ENCODE measurements at regions not wholly inside any gene's neighbourhood (a gene's known extent, or its start where the extent isn't known, plus 50 kb on each side); places are given as distances from the start of the nearest gene placed in this dataset.

DNA sequence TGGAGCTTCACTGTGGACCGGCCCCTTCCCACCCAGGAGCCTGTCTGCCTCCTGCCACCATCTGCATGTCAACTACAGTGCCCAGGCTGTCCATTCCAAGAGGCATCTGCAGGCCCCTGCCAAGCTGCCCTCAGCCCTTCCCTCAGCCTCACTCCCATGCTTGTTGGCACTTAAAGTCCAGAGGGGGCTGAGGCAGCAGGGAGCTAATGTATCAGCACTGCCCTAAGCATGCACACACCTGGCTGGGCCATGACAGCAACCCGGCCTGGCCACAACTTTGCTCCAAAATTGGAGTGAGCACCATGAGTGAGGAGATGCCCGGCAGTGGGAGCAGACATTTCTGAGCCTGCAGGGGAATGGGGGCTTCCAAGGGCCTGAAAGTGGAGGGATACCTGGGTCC is 417.5 kb upstream of the GRM3 start:
- intact Hi-C loops (cut with DNase I; ENCODE audit: low total_unique reads) = no loop called here
- Histone ChIP-seq H3K9me3 (no peaks in the 10 kb centered on the region), H3K27ac (no peak overlapping the region), H3K4me3 (no peak overlapping the region), H3K27me3 (no peaks in the 10 kb centered on the region), H3K36me3 (no peaks in the 10 kb centered on the region), H3K4me1 (no peaks in the 10 kb centered on the region)
- no peak for DNase-seq
- no peak for TF ChIP-seq CTCF (IDR thresholded peaks at IDR 0.05)

DNA sequence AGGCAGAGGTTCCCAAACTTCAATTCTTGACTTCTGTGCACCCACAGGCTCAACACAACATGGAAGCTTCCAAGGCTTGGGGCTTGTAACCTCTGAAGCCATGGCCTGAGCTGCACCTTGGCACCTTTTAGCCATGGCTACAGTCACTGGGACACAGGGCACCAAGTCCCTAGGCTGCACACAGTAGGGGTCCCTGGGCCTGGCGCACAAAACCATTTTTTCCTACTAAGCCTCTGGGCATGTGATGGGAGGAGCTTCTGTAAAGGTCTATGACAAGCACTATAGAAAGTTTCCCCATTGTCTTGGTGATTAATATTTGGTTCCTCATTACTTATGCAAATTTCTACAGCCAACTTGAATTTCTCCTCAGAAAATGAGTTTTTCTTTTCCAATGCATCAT is 420.9 kb upstream of the GRM3 start:
- no peaks in the 10 kb centered on the region for H3K27me3 ChIP-seq
- TF ChIP-seq CTCF (IDR thresholded peaks at IDR 0.05) = no peak
- H3K4me1 ChIP-seq = no peaks in the 10 kb centered on the region
- no peak for DNase-seq
- no peaks in the 10 kb centered on the region for H3K36me3 ChIP-seq
- H3K27ac ChIP-seq = no peak overlapping the region
- intact Hi-C loops (cut with DNase I; ENCODE audit: low total_unique reads) = no loop called here
- no peaks in the 10 kb centered on the region for H3K9me3 ChIP-seq
- no peak overlapping the region for H3K4me3 ChIP-seq

GRCh38 chr7:86214734-86215133 is 429.0 kb upstream of the GRM3 start:
- Histone ChIP-seq H3K36me3 (no peaks in the 10 kb centered on the region), H3K4me1 (no peaks in the 10 kb centered on the region), H3K4me3 (no peak overlapping the region), H3K9me3 (no peaks in the 10 kb centered on the region), H3K27ac (no peak overlapping the region), H3K27me3 (no peaks in the 10 kb centered on the region)
- TF ChIP-seq CTCF (IDR thresholded peaks at IDR 0.05) = no peak
- DNase-seq = no peak
- intact Hi-C loops (cut with DNase I; ENCODE audit: low total_unique reads) = no loop called here

DNA sequence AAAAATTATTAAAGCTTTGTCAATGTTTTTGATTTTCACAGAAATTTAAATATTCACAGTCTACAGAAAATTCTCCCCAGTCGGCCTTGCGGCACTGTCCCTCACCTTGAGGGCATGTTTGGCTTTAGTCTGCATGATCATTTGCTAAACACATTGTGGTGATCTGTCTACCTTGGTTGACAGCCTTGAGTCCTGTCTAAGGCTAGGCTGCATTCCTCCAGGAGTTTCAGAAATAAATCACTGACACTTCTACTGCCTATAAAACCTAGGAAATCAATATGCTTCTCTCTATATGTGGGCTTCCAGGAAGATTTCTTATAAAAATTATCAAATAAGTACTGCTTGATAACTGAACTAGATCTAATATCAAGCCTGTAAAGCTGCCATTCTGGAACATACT is 430.7 kb upstream of the GRM3 start:
- no peaks in the 10 kb centered on the region for H3K36me3 ChIP-seq
- TF ChIP-seq CTCF (IDR thresholded peaks at IDR 0.05) = no peak
- no peaks in the 10 kb centered on the region for H3K27me3 ChIP-seq
- intact Hi-C loops (cut with DNase I; ENCODE audit: low total_unique reads) = no loop called here
- no peak overlapping the region for H3K27ac ChIP-seq
- no peak overlapping the region for H3K4me3 ChIP-seq
- no peaks in the 10 kb centered on the region for H3K9me3 ChIP-seq
- H3K4me1 ChIP-seq = no peaks in the 10 kb centered on the region
- no peak for DNase-seq

DNA sequence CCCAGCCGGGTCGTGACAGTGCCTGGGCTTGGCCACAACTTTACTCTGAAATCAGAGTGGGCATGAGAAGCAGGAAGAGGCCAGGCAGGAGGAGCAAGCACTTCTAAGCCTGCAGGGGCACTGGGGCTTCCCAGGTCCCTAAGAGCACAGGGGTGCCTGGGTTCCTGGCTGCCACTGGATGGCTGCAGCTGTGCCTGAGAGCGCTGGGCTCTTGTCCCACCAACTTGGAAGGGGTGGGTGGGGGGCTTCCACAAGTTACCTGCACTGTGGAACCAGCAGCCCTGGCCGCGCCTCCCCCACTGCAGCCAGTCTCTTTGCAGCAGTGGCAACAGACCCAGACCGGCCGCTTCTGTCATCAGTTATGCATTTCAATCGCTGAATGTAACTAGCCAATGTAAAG is 434.7 kb upstream of the GRM3 start:
- Histone ChIP-seq H3K4me3 (no peak overlapping the region), H3K4me1 (no peaks in the 10 kb centered on the region), H3K27me3 (no peaks in the 10 kb centered on the region), H3K9me3 (no peaks in the 10 kb centered on the region), H3K36me3 (no peaks in the 10 kb centered on the region), H3K27ac (no peak overlapping the region)
- intact Hi-C loops (cut with DNase I; ENCODE audit: low total_unique reads) = no loop called here
- TF ChIP-seq CTCF (IDR thresholded peaks at IDR 0.05) = no peak
- no peak for DNase-seq

DNA sequence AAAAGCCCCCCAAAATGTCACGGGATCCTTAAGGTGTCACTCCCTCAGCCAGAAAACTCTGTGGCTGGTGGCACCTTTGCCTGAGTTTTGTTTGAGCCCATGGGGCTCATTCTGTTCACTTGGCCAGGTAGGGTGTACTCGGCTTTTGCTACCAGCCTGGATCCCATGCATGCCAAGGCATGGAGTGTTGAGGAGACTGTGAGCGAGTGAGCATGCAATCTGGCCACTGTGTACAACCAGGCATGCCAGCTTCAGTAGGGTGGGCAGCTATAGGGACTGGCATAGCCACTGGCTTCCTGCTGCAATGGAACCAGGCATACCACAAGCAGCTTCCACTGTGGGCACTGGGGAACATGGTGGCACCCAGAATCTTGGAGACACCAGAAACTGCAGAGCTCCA is 436.0 kb upstream of the GRM3 start:
- H3K27me3 ChIP-seq = no peaks in the 10 kb centered on the region
- no peak for TF ChIP-seq CTCF (IDR thresholded peaks at IDR 0.05)
- peaks cover 0 to 5% (median 0%) of the 10 kb centered on the region in 3 donors for H3K9me3 ChIP-seq
- no peaks in the 10 kb centered on the region for H3K4me1 ChIP-seq
- intact Hi-C loops (cut with DNase I; ENCODE audit: low total_unique reads) = no loop called here
- no peak overlapping the region for H3K4me3 ChIP-seq
- DNase-seq = no peak
- H3K27ac ChIP-seq = no peak overlapping the region
- no peaks in the 10 kb centered on the region for H3K36me3 ChIP-seq
